GM18511 (cell line): ENCODE measurements at regions not wholly inside any gene's neighbourhood (a gene's known extent, or its start where the extent isn't known, plus 50 kb on each side); places are given as distances from the start of the nearest gene placed in this dataset.

Experiments
- ATAC-seq: cut with Tn5 transposase; IDR thresholded peaks from one replicate; pipeline ENCODE4 v1.9.1; 2021; ENCODE audit warnings: mild to moderate bottlenecking, moderate library complexity; ENCODE audit not compliant: unreplicated experiment

DNA sequence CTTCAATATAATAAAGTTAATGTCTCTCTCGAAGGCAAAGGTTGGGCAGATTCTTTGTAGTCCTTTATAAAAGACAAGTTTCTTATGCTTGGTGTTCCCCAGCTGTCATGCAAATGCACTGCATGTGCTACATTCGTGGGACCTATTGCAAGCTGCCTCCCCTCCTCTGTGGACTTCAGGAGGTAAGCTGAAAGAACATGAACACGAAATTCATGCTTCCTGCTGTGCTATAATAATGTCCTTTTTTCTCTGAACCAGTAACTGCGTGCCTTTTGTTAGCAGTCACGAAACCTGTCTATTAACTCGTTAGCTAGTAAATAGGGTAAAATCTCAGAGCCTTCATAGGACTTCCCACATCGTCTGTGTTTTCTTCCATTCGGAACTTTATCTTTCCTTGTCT is 363.5 kb downstream of the CDH9 start:
- no peak for ATAC-seq

DNA sequence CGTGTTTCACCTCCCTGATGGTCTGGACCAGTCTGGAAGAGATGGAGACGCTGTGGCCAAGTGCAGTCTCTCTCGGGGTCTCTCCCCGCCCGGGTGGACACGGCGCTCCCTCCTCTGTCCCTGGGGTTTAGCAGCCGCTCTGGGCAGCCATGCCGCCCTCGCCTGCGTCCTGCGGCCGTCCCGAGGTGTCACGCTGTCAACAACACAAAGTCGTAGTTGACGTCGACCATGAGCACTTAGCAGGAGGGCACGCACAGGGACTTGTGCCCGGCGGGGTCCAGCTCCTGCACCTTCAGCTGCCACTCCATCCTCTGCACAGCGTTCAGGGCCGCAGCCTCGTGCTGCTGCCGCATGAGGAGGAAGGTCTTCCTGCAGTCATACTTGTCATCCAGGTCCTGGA is 368.9 kb downstream of the CDH9 start:
- no peak for ATAC-seq

GRCh38 chr5:26669031-26669430 is 369.4 kb downstream of the CDH9 start:
- ATAC-seq = no peak

DNA sequence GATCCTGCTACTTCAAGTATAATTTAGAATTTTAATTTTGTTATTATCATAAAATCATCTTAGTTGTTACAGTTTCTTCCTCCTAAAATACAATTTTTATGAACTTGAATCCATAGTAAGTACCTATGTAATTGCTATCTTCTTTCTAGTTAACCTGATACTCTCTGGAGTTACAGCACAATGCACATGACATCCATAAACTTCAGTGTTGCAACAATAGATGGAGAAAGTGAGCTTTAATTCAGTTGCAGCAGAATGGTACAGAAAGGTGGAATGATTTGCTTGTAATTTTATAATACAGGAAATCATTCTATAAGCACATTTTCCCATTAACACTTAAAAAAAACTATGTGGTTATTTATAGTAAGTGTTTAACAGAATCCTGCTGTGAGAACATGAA is 372.0 kb downstream of the CDH9 start:
- no peak for ATAC-seq

DNA sequence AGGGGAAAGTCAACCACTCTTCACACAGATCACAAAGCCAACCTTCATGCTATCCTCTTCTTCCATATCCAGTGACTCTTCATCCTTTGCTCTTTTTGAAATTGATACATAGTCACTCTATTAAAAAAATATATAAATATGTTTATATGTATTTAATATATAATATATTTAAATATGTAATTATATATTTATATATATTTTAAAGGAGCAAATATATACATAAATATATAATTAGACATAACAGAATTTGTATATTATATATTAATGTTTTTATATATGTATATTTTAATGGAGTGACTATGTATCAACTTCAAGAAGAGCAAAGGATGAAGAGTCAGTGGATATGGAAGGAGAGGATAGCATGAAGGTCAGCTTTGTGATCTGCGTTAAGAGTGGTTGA is 374.9 kb downstream of the CDH9 start:
- ATAC-seq = no peak

DNA sequence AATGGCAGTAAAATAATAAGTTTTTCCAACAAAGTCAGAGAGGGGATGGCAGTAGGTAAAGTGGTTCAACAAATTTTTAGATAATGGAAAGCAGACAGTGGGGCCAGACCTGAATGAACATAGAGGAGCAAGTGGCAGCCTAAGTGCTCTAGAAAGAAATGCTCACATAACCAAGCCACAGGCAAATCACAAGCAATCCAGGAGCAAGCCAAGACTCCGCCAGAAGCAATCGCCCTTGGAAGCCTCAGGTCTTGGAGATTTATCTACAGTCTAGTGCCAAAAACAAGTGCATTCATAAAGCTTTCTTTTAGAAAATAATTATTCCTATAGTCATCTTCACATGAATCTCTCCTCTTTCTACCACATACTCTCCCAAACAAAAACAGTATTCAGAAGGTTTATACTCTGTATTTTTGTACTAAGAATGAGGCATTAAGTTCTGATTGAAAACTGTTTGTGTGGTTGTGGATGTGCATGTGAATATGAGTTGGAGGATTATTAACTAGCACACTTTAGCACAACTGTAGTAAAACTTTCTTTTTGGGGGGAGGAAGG is 375.5 kb downstream of the CDH9 start:
- no peak for ATAC-seq

DNA sequence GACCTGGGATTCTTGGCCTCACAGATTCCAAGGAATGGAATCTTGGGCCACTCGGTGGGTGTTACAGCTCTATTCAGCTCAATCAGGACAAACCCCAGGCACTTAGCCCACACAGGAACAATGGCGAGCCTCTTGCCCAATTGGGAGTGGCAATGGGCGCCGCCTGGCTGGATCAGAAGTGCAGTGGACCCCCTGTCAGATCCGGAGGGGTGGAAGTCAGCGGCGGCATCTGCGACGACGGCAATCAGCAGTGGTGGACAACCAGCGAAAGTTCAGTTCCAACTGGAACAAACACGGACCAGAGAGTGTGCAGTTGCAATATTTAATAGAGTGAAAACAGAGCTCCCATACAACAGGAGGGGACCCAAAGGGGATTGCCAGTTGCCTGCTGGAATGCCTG is 378.3 kb downstream of the CDH9 start:
- ATAC-seq = no peak

- ATAC-seq = no peak
Observed at GRCh38 chr5:26649000-26649399, 389.4 kb downstream of the CDH9 start.

DNA sequence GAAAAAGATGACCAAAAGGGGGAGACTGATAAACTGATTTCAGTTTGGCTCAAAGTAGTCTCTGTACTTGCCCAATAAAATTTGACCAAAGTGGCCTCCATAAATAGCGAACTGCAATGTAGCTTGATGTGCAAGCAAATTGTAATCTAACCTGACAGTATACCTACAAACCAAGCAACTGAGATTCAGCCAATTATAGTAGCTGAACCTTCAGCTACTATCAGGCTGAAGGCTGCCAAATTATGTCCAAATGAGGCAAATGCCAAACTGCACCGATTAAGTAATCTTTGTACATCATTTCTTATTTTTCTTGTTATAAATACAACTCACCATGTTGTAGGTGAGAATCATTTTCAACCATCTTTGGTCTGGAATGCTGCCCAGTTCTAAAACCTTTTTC is 390.6 kb downstream of the CDH9 start:
- ATAC-seq = no peak

- no peak for ATAC-seq
Observed at GRCh38 chr5:26645659-26646058, 392.7 kb downstream of the CDH9 start.

GRCh38 chr5:26641492-26641891 is 396.9 kb downstream of the CDH9 start:
- no peak for ATAC-seq

DNA sequence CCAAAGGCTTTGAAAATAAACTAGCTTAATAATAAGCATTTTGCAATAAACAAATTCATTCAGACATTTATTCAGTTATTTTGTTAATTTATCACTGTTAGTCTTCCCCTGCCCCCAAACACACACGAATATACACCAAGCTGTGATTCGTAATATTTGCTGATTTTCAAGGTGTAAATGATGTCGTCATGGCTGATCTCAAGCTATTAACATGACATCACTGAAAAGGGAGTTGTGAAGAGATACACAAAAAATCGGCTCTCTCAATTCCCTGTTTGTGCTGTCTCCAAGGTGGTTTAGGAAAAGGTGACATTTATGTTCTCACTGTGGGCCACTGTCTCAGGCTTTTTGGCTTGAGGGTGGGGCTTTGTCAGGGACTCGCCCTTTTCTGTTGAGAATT is 413.3 kb downstream of the CDH9 start:
- no peak for ATAC-seq

GRCh38 chr5:26622947-26623346 is 415.4 kb downstream of the CDH9 start:
- ATAC-seq = no peak

- no peak for ATAC-seq
Observed at GRCh38 chr5:26610577-26610976, 427.8 kb downstream of the CDH9 start.

DNA sequence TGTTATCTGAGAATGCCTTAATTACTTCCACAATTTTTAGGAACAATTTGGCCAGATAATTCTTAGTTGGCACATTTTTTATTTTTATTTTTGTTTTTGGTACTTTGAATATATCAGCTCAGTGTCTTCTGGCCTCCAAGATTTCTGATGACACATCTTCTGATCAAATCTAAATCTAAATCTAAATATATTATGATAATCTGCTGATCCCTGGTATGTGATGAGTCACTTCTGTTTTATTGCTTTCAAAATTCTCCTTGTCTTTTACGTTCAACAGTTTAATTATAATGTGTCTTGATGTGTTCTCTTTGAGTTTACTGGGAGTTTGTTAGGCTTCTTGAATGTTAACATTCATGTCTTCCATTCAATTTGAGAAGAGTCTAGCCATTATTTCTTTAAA is 436.8 kb downstream of the CDH9 start:
- no peak for ATAC-seq

DNA sequence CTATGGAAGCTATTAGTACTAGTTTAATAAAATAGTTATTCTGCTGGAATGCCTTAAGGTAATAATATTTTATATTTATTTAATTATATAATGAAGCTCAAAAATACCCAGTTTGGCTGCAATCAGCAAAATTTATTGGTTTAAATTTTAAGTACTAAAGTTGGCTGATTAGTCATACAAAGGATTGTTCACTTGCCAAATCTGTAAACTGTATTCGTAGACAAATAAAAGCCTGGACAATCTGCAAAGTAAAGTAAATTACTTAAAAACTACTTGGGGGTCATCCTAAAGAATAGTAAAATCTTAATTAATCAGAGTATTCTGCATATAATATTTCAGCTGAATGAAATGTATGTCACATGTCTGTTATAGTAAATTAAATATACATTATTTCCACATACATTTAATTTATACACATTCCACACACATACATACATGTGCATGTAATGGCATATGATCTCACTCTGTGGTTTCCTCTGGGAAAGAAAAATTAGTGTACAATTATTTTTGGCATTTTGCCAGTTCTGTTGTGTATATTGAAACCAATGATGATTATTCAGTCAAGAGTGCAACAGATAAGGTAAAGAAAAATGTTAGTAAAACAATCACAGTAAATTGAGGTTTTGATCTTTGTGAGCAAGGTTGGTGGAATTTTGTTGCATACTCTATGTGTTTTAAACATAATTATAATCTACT is 455.9 kb downstream of the CDH9 start:
- no peak for ATAC-seq

DNA sequence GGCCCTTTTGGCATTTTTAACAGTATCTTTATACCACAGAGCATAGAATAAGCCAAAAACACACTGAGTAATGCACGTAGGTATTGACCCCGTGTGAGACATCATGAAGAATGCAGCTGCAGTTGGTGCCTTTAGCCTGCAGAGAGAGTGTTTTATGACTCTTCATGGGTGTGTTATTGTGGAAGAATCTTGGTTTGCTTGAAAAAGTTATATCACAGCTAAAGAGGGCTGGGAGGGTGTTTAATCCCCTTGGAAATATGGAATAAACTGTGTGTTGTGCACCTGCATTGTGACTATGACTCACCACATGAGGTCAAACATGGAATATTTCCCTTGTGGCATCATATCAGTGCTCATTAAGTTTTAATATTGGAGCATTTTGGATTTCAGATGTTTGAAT is 458.7 kb downstream of the CDH9 start:
- no peak for ATAC-seq

GRCh38 chr5:26578002-26578401 is 460.4 kb downstream of the CDH9 start:
- ATAC-seq = no peak

DNA sequence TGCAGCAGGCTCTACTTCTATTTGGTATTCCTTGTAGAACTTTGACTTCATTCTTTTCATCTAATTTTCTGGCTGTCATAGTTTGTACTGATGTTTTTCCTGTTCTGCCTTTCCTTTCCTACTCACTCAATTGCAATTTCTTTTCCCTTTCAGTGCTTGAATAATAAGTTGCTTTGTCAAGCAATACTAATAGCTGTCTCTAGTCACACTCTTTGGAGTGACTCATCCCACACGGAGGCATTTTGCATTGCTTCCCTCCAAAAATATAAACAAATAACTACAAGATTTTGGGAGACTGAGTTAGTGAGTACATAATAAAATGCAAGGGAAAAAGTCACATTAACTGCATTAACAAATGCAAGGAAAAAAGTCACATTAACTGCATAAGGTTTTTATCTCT is 465.9 kb downstream of the CDH9 start:
- no peak for ATAC-seq

- ATAC-seq = no peak
Observed at GRCh38 chr5:26569929-26570258, 468.5 kb downstream of the CDH9 start.

GRCh38 chr5:26569241-26569928 is 469.0 kb downstream of the CDH9 start:
- ATAC-seq = no peak

DNA sequence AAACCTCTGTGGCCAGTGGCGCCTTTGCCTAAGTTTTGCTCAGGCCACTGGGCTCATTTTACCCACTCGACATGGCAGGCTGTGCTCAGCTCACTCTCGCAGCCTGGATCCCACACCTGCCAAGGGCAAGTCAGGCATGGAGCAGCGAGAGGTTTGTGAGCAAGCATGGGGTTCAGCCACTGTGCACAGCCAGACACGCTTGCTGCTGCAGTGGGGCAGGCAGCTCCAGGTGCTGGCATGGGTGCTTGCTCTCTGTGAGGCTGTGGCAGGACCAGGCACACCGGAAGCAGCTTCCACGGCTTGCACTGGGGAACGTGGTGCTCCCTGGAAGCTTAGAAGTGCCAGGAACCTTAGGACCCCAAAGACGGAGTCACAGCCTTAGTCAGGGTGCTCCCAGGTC is 470.1 kb downstream of the CDH9 start:
- ATAC-seq = no peak

GRCh38 chr5:26563979-26564378 is 474.4 kb downstream of the CDH9 start:
- ATAC-seq = no peak
